A549 (cell line): ENCODE measurements at regions not wholly inside any gene's neighbourhood (a gene's known extent, or its start where the extent isn't known, plus 50 kb on each side); places are given as distances from the start of the nearest gene placed in this dataset.

Experiments used
- ATAC-seq, 2 experiments: fragments of 200-7000 bp in 1 of 2; fragments of >200 bp in 1 of 2; cut with Nextera tagmentation in 1 of 2; cut with Tn5 transposase in 1 of 2; 3 replicates each; pipeline versions ENCODE4 v1.8.0 to v1.9.1; 2018 to 2020; ENCODE audit warnings: mild to moderate bottlenecking in 1 of 2, moderate library complexity in 1 of 2
- CTCF ChIA-PET: fragments of 300-600 bp; sonication (Branson Sonifier 250); formaldehyde crosslinking; extraction: SDS; loops from one replicate; lab custom pipeline; 2021; ENCODE audit warnings: antibody characterized with exemption, inconsistent platforms; lab: Yijun Ruan, JAX
- POLR2A ChIA-PET: fragments of 350-600 bp; formaldehyde crosslinking; extraction: SDS; loops from one replicate; lab custom pipeline; 2021; ENCODE audit warnings: antibody characterized with exemption, inconsistent platforms; lab: Yijun Ruan, JAX
- DNase-seq, 2 experiments: peaks; one replicate each; pipeline versions ENCODE4 v3.0.0 to v3.0.0-alpha.2; 2011 to 2016; ENCODE audit warnings: low read depth in 1 of 2, low spot score in 1 of 2
- FAIRE-seq: peaks from 2 replicates; lab custom pipeline; 2011; peaks lifted over from hg19 to GRCh38; lab: Jason Lieb, UNC
- H3K27ac ChIP-seq, 2 experiments: fragments of >200 bp; sonication (Bioruptor Twin); formaldehyde crosslinking; 3 replicates each; pipeline ENCODE4 v1.5.1; 2016 to 2017
- H3K4me1 ChIP-seq: fragments of >200 bp; sonication (Bioruptor Twin); formaldehyde crosslinking; 3 replicates; pipeline ENCODE4 v1.6.1; 2016
- H3K4me2 ChIP-seq: fragments of >200 bp; sonication (Bioruptor Twin); formaldehyde crosslinking; 3 replicates; pipeline ENCODE4 v1.6.1; 2016
- H3K4me3 ChIP-seq: fragments of >200 bp; sonication (Bioruptor Twin); formaldehyde crosslinking; 3 replicates; pipeline ENCODE4 v1.5.1; 2016
- H3K9me3 ChIP-seq: fragments of >200 bp; sonication (Bioruptor Twin); formaldehyde crosslinking; 3 replicates; pipeline ENCODE4 v1.6.1; 2016
- CHD4 ChIP-seq: fragments of 200-600 bp; sonication (generic); IDR thresholded peaks from 2 replicates; pipeline ENCODE4 v1.6.1; 2016; ENCODE audit warnings: antibody characterized with exemption, mild to moderate bottlenecking, borderline replicate concordance
- EHF ChIP-seq: fragments of 250-450 bp; sonication (Bioruptor Pico); IDR thresholded peaks from 2 replicates; pipeline ENCODE4 v1.5.0; 2020; ENCODE audit warnings: mild to moderate bottlenecking
- EP300 ChIP-seq, 2 experiments: fragments of >200 bp; sonication (Bioruptor Twin); formaldehyde crosslinking; IDR thresholded peaks; 2 replicates in 1 of 2; 3 replicates in 1 of 2; pipeline ENCODE4 v1.6.1; 2016 to 2017
- ESRRA ChIP-seq: fragments of 150-350 bp; IDR thresholded peaks from 2 replicates; pipeline ENCODE4 v1.6.1; 2014; ENCODE audit warnings: mild to moderate bottlenecking, low read length, borderline replicate concordance
- FOXS1 ChIP-seq: fragments of 250-450 bp; sonication (Bioruptor Pico); IDR thresholded peaks from 2 replicates; pipeline ENCODE4 v1.5.0; 2020; ENCODE audit warnings: mild to moderate bottlenecking, moderate library complexity
- HDAC2 ChIP-seq: fragments of 200-600 bp; sonication (generic); IDR thresholded peaks from 2 replicates; pipeline ENCODE4 v1.6.1; 2016
- HEYL ChIP-seq: fragments of 250-450 bp; sonication (Bioruptor Pico); IDR thresholded peaks from 2 replicates; pipeline ENCODE4 v1.8.0; 2021; ENCODE audit warnings: mild to moderate bottlenecking, moderate library complexity
- HOXB13 ChIP-seq: fragments of 250-450 bp; sonication (Bioruptor Pico); IDR thresholded peaks from 2 replicates; pipeline ENCODE4 v1.5.0; 2020; ENCODE audit warnings: low read depth, mild to moderate bottlenecking, moderate library complexity
- HOXB5 ChIP-seq: fragments of 250-450 bp; sonication (Bioruptor Pico); IDR thresholded peaks from 2 replicates; pipeline ENCODE4 v1.5.0; 2020; ENCODE audit warnings: mild to moderate bottlenecking, moderate library complexity
- JUNB ChIP-seq: fragments of >200 bp; sonication (Bioruptor Twin); formaldehyde crosslinking; IDR thresholded peaks from 2 replicates; pipeline ENCODE4 v1.6.1; 2016
- KDM5A ChIP-seq: fragments of 200-600 bp; sonication (generic); IDR thresholded peaks from 2 replicates; pipeline ENCODE4 v1.6.1; 2016; ENCODE audit warnings: antibody characterized with exemption, mild to moderate bottlenecking
- MAFK ChIP-seq: fragments of 450-650 bp; IDR thresholded peaks from 2 replicates; pipeline ENCODE4 v1.6.1; 2014; ENCODE audit not compliant: partially characterized antibody
- MAZ ChIP-seq: fragments of 150-350 bp; IDR thresholded peaks from 2 replicates; pipeline ENCODE4 v1.6.1; 2014; ENCODE audit warnings: antibody characterized with exemption, low read depth, low read length, borderline replicate concordance
- NFE2L2 ChIP-seq: fragments of 150-350 bp; conservative IDR thresholded peaks from 2 replicates; pipeline ENCODE4 v1.6.1; 2014; ENCODE audit warnings: low read length
- NPAS2 ChIP-seq: fragments of 250-450 bp; sonication (Bioruptor Pico); IDR thresholded peaks from 2 replicates; pipeline ENCODE4 v1.8.0; 2022; ENCODE audit warnings: mild to moderate bottlenecking, moderate library complexity, borderline replicate concordance
- PHF8 ChIP-seq: fragments of 200-600 bp; sonication (generic); IDR thresholded peaks from 2 replicates; pipeline ENCODE4 v1.6.1; 2016; ENCODE audit warnings: low read depth, mild to moderate bottlenecking, antibody characterized with exemption, moderate library complexity, borderline replicate concordance
- TP53 ChIP-seq: fragments of 250-450 bp; sonication (Bioruptor Pico); IDR thresholded peaks from 2 replicates; pipeline ENCODE4 v1.5.0; 2021; ENCODE audit warnings: mild to moderate bottlenecking, moderate library complexity
- ZFP36 ChIP-seq: fragments of 450-650 bp; IDR thresholded peaks from 2 replicates; pipeline ENCODE4 v1.6.1; 2014; ENCODE audit warnings: borderline replicate concordance; ENCODE audit not compliant: partially characterized antibody
- WGBS: methylation state at CpG from one replicate; pipeline ENCODE4 v1.1.6; 2017; ENCODE audit errors: missing lambda C conversion rate; 5-methylcytosine and 5-hydroxymethylcytosine counted together
- TF ChIP-seq, protein P1 (sequence below): fragments of 250-450 bp; sonication (Bioruptor Pico); IDR thresholded peaks from 2 replicates; pipeline ENCODE4 v1.5.0; 2021; ENCODE audit warnings: mild to moderate bottlenecking, moderate library complexity, borderline replicate concordance
- TF ChIP-seq, protein P2 (sequence below): IDR thresholded peaks from 2 replicates; pipeline ENCODE4 v1.6.1; 2012
- TF ChIP-seq, protein P3 (sequence below): fragments of >200 bp; sonication (Bioruptor Twin); formaldehyde crosslinking; IDR thresholded peaks from 2 replicates; pipeline ENCODE4 v1.6.1; 2016

DNA sequence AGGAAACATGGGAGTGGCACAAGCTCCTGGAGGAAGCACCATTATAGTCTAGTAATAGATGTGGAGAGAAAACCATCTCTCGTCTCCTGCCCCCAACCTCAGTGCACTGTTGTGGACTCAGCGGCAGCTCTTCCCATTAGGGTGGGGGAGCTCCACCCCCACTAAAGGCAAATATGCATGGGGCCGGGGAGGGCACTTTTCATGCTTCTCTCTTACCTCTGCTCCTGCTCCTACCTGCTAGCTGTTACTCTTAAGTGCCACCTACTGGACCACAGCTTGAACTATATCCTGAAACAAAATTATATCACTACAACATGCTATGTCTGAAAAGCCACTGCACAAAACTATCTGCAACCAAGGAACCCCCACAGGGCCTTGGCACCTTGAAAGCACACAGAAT lies 112.6 kb upstream of the DACH1 start:
- FAIRE-seq (no peak), ATAC-seq (no peak), DNase-seq (peak in 1 of 2 experiments; percentile 1)
- Histone ChIP-seq H3K9me3 (no peaks in the 10 kb centered on the region), H3K4me3 (no peak overlapping the region), H3K27ac (no peak overlapping the region), H3K4me1 (no peaks in the 10 kb centered on the region), H3K4me2 (no peak overlapping the region)
- 0% methylated on average over 2 of the region's 3 CpGs for WGBS
- CTCF ChIA-PET = no interaction called here
- no peak for TF ChIP-seq EHF (CRISPR knock-in tag)
- no peak for TF ChIP-seq JUNB
- TF ChIP-seq EP300 (IDR thresholded peaks at IDR 0.05) = no peak
- no peak for TF ChIP-seq NPAS2 (CRISPR knock-in tag)
- TF ChIP-seq NFE2L2 = no peak
- TF ChIP-seq HOXB13 (CRISPR knock-in tag) = no peak
- TF ChIP-seq PHF8 = no peak
- no peak for TF ChIP-seq CHD4
- no peak for TF ChIP-seq ESRRA
- no peak for TF ChIP-seq TP53 (CRISPR knock-in tag)
- no peak for TF ChIP-seq MAFK
- no peak for TF ChIP-seq ZFP36
- TF ChIP-seq FOXS1 = no peak
- TF ChIP-seq, protein P1, sequence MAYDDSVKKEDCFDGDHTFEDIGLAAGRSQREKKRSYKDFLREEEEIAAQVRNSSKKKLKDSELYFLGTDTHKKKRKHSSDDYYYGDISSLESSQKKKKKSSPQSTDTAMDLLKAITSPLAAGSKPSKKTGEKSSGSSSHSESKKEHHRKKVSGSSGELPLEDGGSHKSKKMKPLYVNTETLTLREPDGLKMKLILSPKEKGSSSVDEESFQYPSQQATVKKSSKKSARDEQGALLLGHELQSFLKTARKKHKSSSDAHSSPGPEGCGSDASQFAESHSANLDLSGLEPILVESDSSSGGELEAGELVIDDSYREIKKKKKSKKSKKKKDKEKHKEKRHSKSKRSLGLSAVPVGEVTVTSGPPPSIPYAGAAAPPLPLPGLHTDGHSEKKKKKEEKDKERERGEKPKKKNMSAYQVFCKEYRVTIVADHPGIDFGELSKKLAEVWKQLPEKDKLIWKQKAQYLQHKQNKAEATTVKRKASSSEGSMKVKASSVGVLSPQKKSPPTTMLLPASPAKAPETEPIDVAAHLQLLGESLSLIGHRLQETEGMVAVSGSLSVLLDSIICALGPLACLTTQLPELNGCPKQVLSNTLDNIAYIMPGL (CRISPR knock-in tag) = no peak
- TF ChIP-seq, protein P2, sequence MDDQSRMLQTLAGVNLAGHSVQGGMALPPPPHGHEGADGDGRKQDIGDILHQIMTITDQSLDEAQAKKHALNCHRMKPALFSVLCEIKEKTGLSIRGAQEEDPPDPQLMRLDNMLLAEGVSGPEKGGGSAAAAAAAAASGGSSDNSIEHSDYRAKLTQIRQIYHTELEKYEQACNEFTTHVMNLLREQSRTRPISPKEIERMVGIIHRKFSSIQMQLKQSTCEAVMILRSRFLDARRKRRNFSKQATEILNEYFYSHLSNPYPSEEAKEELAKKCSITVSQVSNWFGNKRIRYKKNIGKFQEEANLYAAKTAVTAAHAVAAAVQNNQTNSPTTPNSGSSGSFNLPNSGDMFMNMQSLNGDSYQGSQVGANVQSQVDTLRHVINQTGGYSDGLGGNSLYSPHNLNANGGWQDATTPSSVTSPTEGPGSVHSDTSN = no peak
- TF ChIP-seq, all 56 proteins: peak for 0
- POLR2A ChIA-PET = no interaction called here

DNA sequence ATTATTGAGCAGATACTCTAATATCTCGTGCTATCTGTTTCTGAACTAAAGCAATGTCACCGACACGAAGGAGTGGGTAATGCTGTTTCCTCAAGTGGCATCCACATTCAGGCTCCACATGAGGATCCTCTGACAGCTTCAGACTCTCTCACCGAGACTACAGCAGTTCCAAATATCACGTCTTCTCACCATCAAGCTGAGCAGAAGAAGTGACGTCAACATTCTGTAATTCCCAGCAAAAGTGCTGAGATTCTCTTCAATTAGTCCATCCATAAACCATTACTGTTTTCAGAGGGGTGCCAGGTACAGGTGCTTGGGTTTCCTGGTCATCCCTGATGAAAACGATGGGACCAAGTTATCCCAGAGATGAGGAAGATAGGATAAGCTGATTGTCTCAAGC lies 110.0 kb upstream of the DACH1 start:
- ChIA-PET CTCF (no interaction called here), POLR2A (no interaction called here)
- no peak overlapping the region for H3K4me2 ChIP-seq
- H3K9me3 ChIP-seq = no peaks in the 10 kb centered on the region
- FAIRE-seq (no peak), DNase-seq (no peak), ATAC-seq (no peak)
- no peak overlapping the region for H3K4me3 ChIP-seq
- TF ChIP-seq MAZ = no peak
- TF ChIP-seq EHF (CRISPR knock-in tag) = no peak
- no peak for TF ChIP-seq HEYL (CRISPR knock-in tag)
- TF ChIP-seq, protein P3, sequence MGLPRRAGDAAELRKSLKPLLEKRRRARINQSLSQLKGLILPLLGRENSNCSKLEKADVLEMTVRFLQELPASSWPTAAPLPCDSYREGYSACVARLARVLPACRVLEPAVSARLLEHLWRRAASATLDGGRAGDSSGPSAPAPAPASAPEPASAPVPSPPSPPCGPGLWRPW = no peak
- no peak for TF ChIP-seq HDAC2
- TF ChIP-seq FOXS1 = no peak
- no peak for TF ChIP-seq EP300 (IDR thresholded peaks at IDR 0.05)
- no peak for TF ChIP-seq HOXB5 (CRISPR knock-in tag)
- no peak for TF ChIP-seq ESRRA
- H3K27ac ChIP-seq = no peak overlapping the region
- WGBS = 4% methylated on average over 7 of the region's 7 CpGs
- no peaks in the 10 kb centered on the region for H3K4me1 ChIP-seq

DNA sequence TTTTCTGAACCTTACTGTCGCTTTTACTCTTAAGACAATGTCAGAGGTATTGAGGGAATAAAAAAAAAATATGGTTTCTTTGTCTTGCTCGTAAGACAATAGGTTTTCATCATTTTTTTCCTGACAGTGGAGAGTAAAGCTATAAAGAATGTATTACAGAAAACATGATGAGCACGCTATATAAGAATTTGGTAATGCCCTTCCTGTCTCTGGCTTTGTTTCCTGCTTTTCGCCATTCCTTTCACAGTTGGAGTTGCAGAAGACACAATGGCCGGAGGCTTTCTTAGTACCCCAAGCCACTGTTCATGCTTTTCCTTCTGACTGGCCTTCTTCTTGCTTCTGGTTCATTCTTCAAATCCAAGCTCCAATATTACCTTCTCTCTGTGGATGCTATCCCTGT lies 101.0 kb upstream of the DACH1 start:
- 1% methylated on average over 5 of the region's 5 CpGs for WGBS
- no peak overlapping the region for H3K27ac ChIP-seq
- no peak for TF ChIP-seq KDM5A
- ChIA-PET CTCF (interaction anchor here (0.6 kb wide), 1 partner anchor 180 kb away, joined by 3 read pairs; no protein-coding TSS in a partner anchor), POLR2A (no interaction called here)
- no peak for DNase-seq
- no peak for FAIRE-seq
- no peak overlapping the region for H3K4me2 ChIP-seq
- H3K4me3 ChIP-seq = no peak overlapping the region
- no peak for ATAC-seq
- no peaks in the 10 kb centered on the region for H3K4me1 ChIP-seq
- no peaks in the 10 kb centered on the region for H3K9me3 ChIP-seq
